Hepatocyte (in vitro differentiated cells): ENCODE measurements at regions not wholly inside any gene's neighbourhood (a gene's known extent, or its start where the extent isn't known, plus 50 kb on each side); places are given as distances from the start of the nearest gene placed in this dataset.
A peak's percentile ranks its signal among the peaks of the same experiment; 100 is the strongest.

Source experiments
- DNase-seq: peaks from one replicate; pipeline ENCODE4 v3.0.0-alpha.2; 2016; ENCODE audit warnings: low spot score
- H2AFZ ChIP-seq: fragments of 200-600 bp; sonication (generic); 2 replicates; pipeline ENCODE4 v1.6.0; 2016; ENCODE audit warnings: antibody characterized with exemption, mild to moderate bottlenecking
- H3K27ac ChIP-seq: fragments of 200-600 bp; sonication (generic); 2 replicates; pipeline ENCODE4 v1.5.1; 2016; ENCODE audit warnings: mild to moderate bottlenecking
- H3K27me3 ChIP-seq: fragments of 200-600 bp; sonication (generic); 2 replicates; pipeline ENCODE4 v1.6.1; 2016
- H3K36me3 ChIP-seq: fragments of 200-600 bp; sonication (generic); replicated peaks from 2 replicates; pipeline ENCODE4 v1.5.1; 2016; ENCODE audit warnings: low read depth; ENCODE audit not compliant: insufficient read depth
- H3K4me1 ChIP-seq: fragments of 200-600 bp; sonication (generic); 2 replicates; pipeline ENCODE4 v1.5.1; 2016; ENCODE audit warnings: mild to moderate bottlenecking, moderate library complexity; ENCODE audit not compliant: insufficient read depth
- H3K4me2 ChIP-seq: fragments of 200-600 bp; sonication (generic); 2 replicates; pipeline ENCODE4 v1.6.0; 2016
- H3K4me3 ChIP-seq: fragments of 200-600 bp; sonication (generic); 2 replicates; pipeline ENCODE4 v1.5.1; 2016; ENCODE audit warnings: mild to moderate bottlenecking
- H3K79me2 ChIP-seq: fragments of 200-600 bp; sonication (generic); 2 replicates; pipeline ENCODE4 v1.6.0; 2017; ENCODE audit warnings: mild to moderate bottlenecking
- H3K9me2 ChIP-seq: fragments of 200-600 bp; sonication (generic); replicated peaks from 2 replicates; pipeline ENCODE4 v1.6.0; 2017; ENCODE audit warnings: mild to moderate bottlenecking; ENCODE audit not compliant: insufficient read depth
- H3K9me3 ChIP-seq: fragments of 200-600 bp; sonication (generic); 2 replicates; pipeline ENCODE4 v1.5.1; 2016; ENCODE audit warnings: low read depth, mild to moderate bottlenecking
- H4K20me1 ChIP-seq: fragments of 200-600 bp; sonication (generic); 2 replicates; pipeline ENCODE4 v1.6.0; 2016; ENCODE audit warnings: mild to moderate bottlenecking; ENCODE audit not compliant: insufficient read depth, poor library complexity, severe bottlenecking
- CTCF ChIP-seq: fragments of 200-600 bp; sonication (generic); IDR thresholded peaks from 2 replicates; pipeline ENCODE4 v1.5.1; 2016; ENCODE audit warnings: antibody characterized with exemption, mild to moderate bottlenecking; ENCODE audit not compliant: poor library complexity
- EZH2 ChIP-seq: fragments of 200-600 bp; sonication (generic); IDR thresholded peaks from 2 replicates; pipeline ENCODE4 v1.6.1; 2016; ENCODE audit warnings: antibody characterized with exemption, mild to moderate bottlenecking, borderline replicate concordance
- EZH2phosphoT487 ChIP-seq: fragments of 200-600 bp; sonication (generic); IDR thresholded peaks from one replicate; pipeline ENCODE4 v1.6.1; 2018; ENCODE audit warnings: antibody characterized with exemption, mild to moderate bottlenecking, low read depth, moderate library complexity; ENCODE audit not compliant: unreplicated experiment, severe bottlenecking
- WGBS: methylation state at CpG from one replicate; pipeline ENCODE4 v1.1.6; 2016; ENCODE audit warnings: low lambda C conversion rate; ENCODE audit errors: missing lambda C conversion rate; 5-methylcytosine and 5-hydroxymethylcytosine counted together

DNA sequence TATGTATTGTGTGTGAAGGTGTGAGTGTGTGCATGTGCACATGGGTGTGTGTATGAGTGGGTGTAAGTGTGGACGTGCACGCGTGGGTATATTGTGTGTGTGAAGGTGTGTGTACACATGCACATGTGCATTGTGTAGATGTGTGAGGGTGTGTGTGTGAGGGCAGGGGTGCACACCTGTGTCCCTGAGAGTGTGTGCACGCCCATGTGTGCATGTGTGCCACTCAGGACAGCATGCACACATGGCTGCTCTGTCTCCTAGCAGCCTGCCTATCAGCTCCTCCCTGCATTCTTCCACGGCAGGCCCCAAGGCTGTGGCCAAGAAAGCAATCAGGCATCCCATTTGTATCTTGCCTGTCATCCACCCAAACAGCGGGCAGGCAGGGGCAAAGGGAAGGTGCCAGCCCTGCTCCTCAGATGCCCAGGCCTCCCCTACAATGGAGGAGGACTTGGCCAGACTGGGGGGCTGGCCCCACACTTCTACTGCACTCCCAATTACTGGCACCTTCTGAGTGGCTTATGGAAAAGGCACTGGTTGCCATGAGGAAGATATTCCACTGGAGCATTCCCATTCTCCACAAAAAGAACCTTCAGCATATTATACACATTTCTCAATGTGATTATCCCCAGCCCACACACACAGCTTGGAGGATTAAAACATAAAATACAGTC, 380.4 kb upstream of the ZMIZ1 start:
- 87% methylated on average over 6 of the region's 6 CpGs for WGBS
- no peaks in the 10 kb centered on the region for H3K9me3 ChIP-seq
- no peak overlapping the region for H3K4me2 ChIP-seq
- no peaks in the 10 kb centered on the region for H3K36me3 ChIP-seq
- no peaks in the 10 kb centered on the region for H3K27me3 ChIP-seq
- DNase-seq, result no peak
- H3K4me1 ChIP-seq, result peaks cover 33% of the 10 kb centered on the region
- no peak overlapping the region for H2AFZ ChIP-seq
- no peaks in the 10 kb centered on the region for H4K20me1 ChIP-seq
- peak overlapping the region; percentile 80 for H3K27ac ChIP-seq
- TF ChIP-seq EZH2phosphoT487, result no peak
- no peak for TF ChIP-seq CTCF
- no peak for TF ChIP-seq EZH2
- H3K79me2 ChIP-seq, result no peaks in the 10 kb centered on the region
- H3K4me3 ChIP-seq, result no peak overlapping the region
- H3K9me2 ChIP-seq, result no peaks in the 10 kb centered on the region

GRCh38 chr10:78688901-78689583, 379.7 kb upstream of the ZMIZ1 start:
- no peaks in the 10 kb centered on the region for H4K20me1 ChIP-seq
- TF ChIP-seq CTCF, result no peak
- no peak for TF ChIP-seq EZH2
- TF ChIP-seq EZH2phosphoT487, result no peak
- no peaks in the 10 kb centered on the region for H3K9me3 ChIP-seq
- no peaks in the 10 kb centered on the region for H3K27me3 ChIP-seq
- peak overlapping the region; percentile 60 for H3K4me2 ChIP-seq
- peaks cover 33% of the 10 kb centered on the region for H3K4me1 ChIP-seq
- H3K9me2 ChIP-seq, result no peaks in the 10 kb centered on the region
- H2AFZ ChIP-seq, result no peak overlapping the region
- peak; percentile 50 for DNase-seq
- no peaks in the 10 kb centered on the region for H3K79me2 ChIP-seq
- H3K36me3 ChIP-seq, result no peaks in the 10 kb centered on the region
- no peak overlapping the region for H3K4me3 ChIP-seq
- 57% methylated on average over 13 of the region's 13 CpGs for WGBS
- peak overlapping the region; percentile 80 for H3K27ac ChIP-seq

GRCh38 chr10:78689584-78689935, 379.2 kb upstream of the ZMIZ1 start:
- 66% methylated on average over 2 of the region's 2 CpGs for WGBS
- no peak for DNase-seq

More at GRCh38 chr10:78689584-78689935, 379.2 kb upstream of the ZMIZ1 start:
- H2AFZ ChIP-seq, result no peak overlapping the region
- H3K4me2 ChIP-seq, result peak overlapping the region; percentile 60
- peak overlapping the region; percentile 80 for H3K27ac ChIP-seq
- no peak for TF ChIP-seq CTCF
- TF ChIP-seq EZH2phosphoT487, result no peak
- no peak for TF ChIP-seq EZH2
- no peaks in the 10 kb centered on the region for H3K79me2 ChIP-seq
- H3K4me1 ChIP-seq, result peaks cover 29% of the 10 kb centered on the region
- H4K20me1 ChIP-seq, result no peaks in the 10 kb centered on the region
- H3K9me3 ChIP-seq, result no peaks in the 10 kb centered on the region
- no peaks in the 10 kb centered on the region for H3K36me3 ChIP-seq
- H3K27me3 ChIP-seq, result no peaks in the 10 kb centered on the region
- no peaks in the 10 kb centered on the region for H3K9me2 ChIP-seq
- no peak overlapping the region for H3K4me3 ChIP-seq
